ENCODE measurements at regions not wholly inside any gene's neighbourhood (a gene's known extent, or its start where the extent isn't known, plus 50 kb on each side); places are given as distances from the start of the nearest gene placed in this dataset.

- no peak for TF ChIP-seq CTCF (conservative IDR thresholded peaks at IDR 0.05; ENCODE audit: low read length)
- no peak overlapping the region for H3K4me3 ChIP-seq (ENCODE audit: low read length)
- peak; percentile 35 for DNase-seq (ENCODE audit: low read depth)
These were observed 104.0 kb upstream of the SMAD3 start for GRCh38 chr15:66961407-66961884.

GRCh38 chr15:66961901-66962300 lies 103.5 kb upstream of the SMAD3 start:
- no peak overlapping the region for H3K4me3 ChIP-seq (ENCODE audit: low read length)
- TF ChIP-seq CTCF (conservative IDR thresholded peaks at IDR 0.05; ENCODE audit: low read length) = no peak
- no peak for DNase-seq (ENCODE audit: low read depth)

GRCh38 chr15:66962522-66962921 lies 102.9 kb upstream of the SMAD3 start:
- no peak overlapping the region for H3K4me3 ChIP-seq (ENCODE audit: low read length)
- TF ChIP-seq CTCF (conservative IDR thresholded peaks at IDR 0.05; ENCODE audit: low read length) = no peak
- DNase-seq (ENCODE audit: low read depth) = no peak

- DNase-seq (ENCODE audit: low read depth) = no peak
- no peak overlapping the region for H3K4me3 ChIP-seq (ENCODE audit: low read length)
- no peak for TF ChIP-seq CTCF (conservative IDR thresholded peaks at IDR 0.05; ENCODE audit: low read length)
These were observed 102.3 kb upstream of the SMAD3 start for GRCh38 chr15:66963084-66963483.

GRCh38 chr15:66963710-66964109 lies 101.7 kb upstream of the SMAD3 start:
- TF ChIP-seq CTCF (conservative IDR thresholded peaks at IDR 0.05; ENCODE audit: low read length) = no peak
- no peak overlapping the region for H3K4me3 ChIP-seq (ENCODE audit: low read length)
- no peak for DNase-seq (ENCODE audit: low read depth)

GRCh38 chr15:66964111-66964738 lies 101.2 kb upstream of the SMAD3 start:
- no peak overlapping the region for H3K4me3 ChIP-seq (ENCODE audit: low read length)
- DNase-seq (ENCODE audit: low read depth) = no peak
- no peak for TF ChIP-seq CTCF (conservative IDR thresholded peaks at IDR 0.05; ENCODE audit: low read length)

- no peak for TF ChIP-seq CTCF (conservative IDR thresholded peaks at IDR 0.05; ENCODE audit: low read length)
- no peak for DNase-seq (ENCODE audit: low read depth)
- H3K4me3 ChIP-seq (ENCODE audit: low read length) = no peak overlapping the region
These were observed 100.6 kb upstream of the SMAD3 start for GRCh38 chr15:66964791-66965190.
